ENCODE measurements at regions not wholly inside any gene's neighbourhood (a gene's known extent, or its start where the extent isn't known, plus 50 kb on each side); places are given as distances from the start of the nearest gene placed in this dataset.
"Not testable (repeated sequence)": the region's sequence is repeated elsewhere in the genome, so short reads cannot be mapped to it uniquely, and the experiment has no call there.

- DNase-seq (ENCODE audit: insufficient read length, low spot score) (no peak), FAIRE-seq (no peak)
- TF ChIP-seq CTCF (IDR thresholded peaks at IDR 0.05; ENCODE audit: insufficient read depth, missing control alignments) = no peak
These were observed 648.4 kb downstream of the QKI start for GRCh38 chr6:164062872-164063271.

DNA sequence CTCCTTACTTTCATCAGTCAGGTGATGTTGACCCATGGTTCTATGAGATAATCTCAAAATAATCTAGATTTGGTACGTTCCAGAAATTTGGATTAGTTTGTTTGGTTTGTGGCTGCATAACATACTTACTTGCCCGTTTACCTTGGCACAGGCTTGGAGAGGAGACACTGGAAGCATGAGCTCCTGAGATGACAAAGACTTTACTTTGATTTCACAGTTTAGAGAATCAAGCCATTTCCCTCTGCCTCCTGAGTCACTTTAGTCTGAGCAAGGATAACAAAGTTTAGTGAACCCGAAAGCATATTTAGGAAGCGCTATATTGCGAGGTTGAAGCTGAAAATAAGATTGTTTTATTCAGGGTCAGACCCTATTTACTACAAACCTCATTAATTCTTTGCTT, 643.4 kb downstream of the QKI start:
- FAIRE-seq = no peak
- DNase-seq (ENCODE audit: insufficient read length, low spot score) = no peak
- no peak for TF ChIP-seq CTCF (IDR thresholded peaks at IDR 0.05; ENCODE audit: insufficient read depth, missing control alignments)

DNA sequence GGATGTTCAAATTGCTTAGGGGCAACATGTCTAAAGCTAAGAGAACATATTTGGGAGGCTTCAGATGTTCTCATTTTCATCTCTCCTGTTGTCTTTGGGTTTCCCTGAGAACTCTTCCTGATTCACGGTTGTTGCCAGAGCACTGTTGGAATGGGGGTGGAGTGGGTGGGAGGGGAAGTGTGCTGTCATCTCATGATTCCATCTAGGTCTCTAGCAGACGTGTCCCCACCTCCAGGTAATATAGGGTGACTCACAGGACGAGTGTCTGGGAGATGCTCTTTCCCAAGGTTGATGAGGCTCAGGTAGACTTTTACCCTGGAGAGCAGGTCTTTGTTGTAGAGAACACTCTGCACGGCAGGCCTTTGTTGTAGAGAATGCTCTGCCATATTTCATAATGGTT, 636.9 kb downstream of the QKI start:
- TF ChIP-seq CTCF (IDR thresholded peaks at IDR 0.05; ENCODE audit: insufficient read depth, missing control alignments) = no peak
- no peak for DNase-seq (ENCODE audit: insufficient read length, low spot score)
- no peak for FAIRE-seq

- no peak for TF ChIP-seq CTCF (IDR thresholded peaks at IDR 0.05; ENCODE audit: insufficient read depth, missing control alignments)
- DNase-seq (ENCODE audit: insufficient read length, low spot score) (no peak), FAIRE-seq (no peak)
These were observed 635.0 kb downstream of the QKI start for GRCh38 chr6:164049517-164049988.

DNA sequence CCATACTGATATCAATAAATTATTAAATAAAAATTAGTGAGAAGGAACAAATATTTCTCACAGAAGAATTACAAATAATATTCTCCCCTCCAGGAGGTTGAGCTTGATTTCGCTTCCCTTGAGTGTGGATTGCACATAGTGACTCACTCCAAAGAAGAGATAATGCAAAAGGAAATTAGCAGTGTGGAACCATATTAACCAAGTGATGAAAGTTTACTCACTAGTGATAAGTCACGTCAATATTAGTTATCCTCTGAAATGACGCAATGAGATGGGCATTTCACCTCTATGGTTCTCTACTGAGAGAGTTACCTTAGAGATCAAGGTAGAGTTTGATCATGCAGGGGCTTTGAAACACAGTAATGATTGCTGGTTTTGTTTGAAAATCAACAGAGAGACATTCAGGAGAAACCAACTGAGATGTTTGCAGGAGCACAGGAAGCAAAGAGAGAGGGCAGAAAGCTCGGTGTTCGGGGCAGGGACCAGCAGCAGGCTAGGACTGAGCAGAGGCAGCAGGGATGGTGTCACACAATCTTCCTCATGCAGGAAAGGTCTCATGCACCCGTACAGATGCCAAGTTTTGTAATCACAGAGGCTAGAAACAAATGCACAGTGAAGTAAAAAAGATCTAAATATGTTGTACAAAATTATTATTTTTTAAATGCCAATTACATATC, 634.5 kb downstream of the QKI start:
- DNase-seq (ENCODE audit: insufficient read length, low spot score) (no peak), FAIRE-seq (no peak)
- TF ChIP-seq CTCF (IDR thresholded peaks at IDR 0.05; ENCODE audit: insufficient read depth, missing control alignments) = no peak

GRCh38 chr6:164045082-164045481, 630.6 kb downstream of the QKI start:
- no peak for TF ChIP-seq CTCF (IDR thresholded peaks at IDR 0.05; ENCODE audit: insufficient read depth, missing control alignments)

GRCh38 chr6:164043656-164044055, 629.1 kb downstream of the QKI start:
- not testable (repeated sequence) for DNase-seq (ENCODE audit: insufficient read length, low spot score)

More at GRCh38 chr6:164045082-164045481, 630.6 kb downstream of the QKI start:
- DNase-seq (ENCODE audit: insufficient read length, low spot score) = no peak
- no peak for FAIRE-seq

More at GRCh38 chr6:164043656-164044055, 629.1 kb downstream of the QKI start:
- not testable (repeated sequence) for FAIRE-seq
